ENCODE measurements at regions not wholly inside any gene's neighbourhood (a gene's known extent, or its start where the extent isn't known, plus 50 kb on each side); places are given as distances from the start of the nearest gene placed in this dataset.

DNA sequence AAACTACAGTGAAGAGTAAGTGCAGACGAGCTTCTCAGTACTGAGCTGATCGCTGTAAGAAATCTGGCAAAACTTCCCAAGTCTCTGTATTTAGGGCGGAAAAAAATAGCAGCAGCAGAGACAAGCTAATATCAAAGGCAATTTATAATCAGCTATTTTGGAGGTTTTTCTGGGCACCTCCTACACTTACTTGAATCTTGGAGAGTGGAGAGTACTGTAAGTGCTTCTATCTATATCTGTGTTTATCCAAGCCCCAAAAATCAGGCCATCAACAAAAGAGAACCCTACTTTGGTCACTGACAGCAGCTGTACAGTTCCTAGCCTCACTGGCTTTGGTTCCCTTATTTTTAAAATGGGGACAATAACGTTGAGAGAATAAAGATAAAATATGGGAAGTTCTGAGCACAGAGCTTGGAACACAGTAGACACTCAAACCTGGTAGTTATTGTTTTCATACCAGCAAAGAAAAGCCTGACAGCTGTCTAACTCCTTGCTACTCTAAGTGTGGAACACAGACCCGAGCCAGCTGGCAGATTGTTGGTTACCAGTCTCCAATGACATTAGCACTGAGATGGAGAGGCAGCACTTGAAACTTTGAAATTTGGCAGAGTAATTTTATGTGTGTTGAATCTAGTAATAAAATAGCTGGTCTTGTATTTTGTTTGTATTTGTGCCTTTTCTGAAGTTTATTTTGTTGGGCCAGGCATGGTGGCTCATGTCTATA is 96.0 kb upstream of the SLC28A3 start:
- H2BK12ac ChIP-seq (ENCODE audit: low read depth, low read length) = no peak overlapping the region
- no peak for FAIRE-seq
- POLR2A ChIA-PET (ENCODE audit: partially characterized antibody) = no interaction called here
- no peak overlapping the region for H3K23ac ChIP-seq (ENCODE audit: insufficient read length)
- no peaks in the 10 kb centered on the region for H3K9me3 ChIP-seq (ENCODE audit: insufficient read depth in 2 of 2, low read depth in 1 of 2, low read length in 1 of 2)
- H2BK15ac ChIP-seq (ENCODE audit: low read length) = no peak overlapping the region
- no peak overlapping the region for H3K18ac ChIP-seq (ENCODE audit: extremely low read depth, low read length)
- no peak overlapping the region for H4K8ac ChIP-seq (ENCODE audit: extremely low read depth, insufficient read depth, low read length)
- H3K9ac ChIP-seq (replicated peaks in 1 of 4; ENCODE audit: extremely low read depth in 1 of 4, low read depth in 3 of 4, low read length in 3 of 4) = no peak overlapping the region
- no peak overlapping the region for H2BK120ac ChIP-seq (replicated peaks; ENCODE audit: low read depth, low read length)
- H3K14ac ChIP-seq (ENCODE audit: insufficient read length) = no peak overlapping the region
- H4K91ac ChIP-seq (replicated peaks; ENCODE audit: insufficient read length, low read length) = no peak overlapping the region
- no peak for TF ChIP-seq CBX8 (IDR thresholded peaks at IDR 0.05; ENCODE audit: borderline replicate concordance, low read depth, low read length)
- TF ChIP-seq JUND (IDR thresholded peaks at IDR 0.05; ENCODE audit: low read length) = no peak
- no peak for TF ChIP-seq SRF (IDR thresholded peaks at IDR 0.05; ENCODE audit: low read depth, low read length)
- no peak for TF ChIP-seq TAF1 (IDR thresholded peaks at IDR 0.05; ENCODE audit: low read depth, low read length)
- TF ChIP-seq BRCA1 (IDR thresholded peaks at IDR 0.05; ENCODE audit: low read depth, low read length) = no peak
- no peak overlapping the region for H2BK20ac ChIP-seq (ENCODE audit: low read length)
- H4K20me1 ChIP-seq (replicated peaks in 1 of 2; ENCODE audit: control insufficient read depth in 1 of 2, insufficient read depth in 2 of 2, low read length in 2 of 2) = no peaks in the 10 kb centered on the region
- H3K23me2 ChIP-seq (ENCODE audit: low read depth, low read length) = no peaks in the 10 kb centered on the region
- H2AK5ac ChIP-seq (ENCODE audit: low read depth, low read length) = no peak overlapping the region
- H3K4ac ChIP-seq (replicated peaks; ENCODE audit: insufficient read length, low read depth, low read length) = no peak overlapping the region
- WGBS, 2 experiments (ENCODE audit: extremely low coverage in 1 of 2, insufficient coverage in 1 of 2, insufficient read length in 1 of 2, insufficient replicate concordance in 2 of 2, low coverage in 1 of 2, low lambda C conversion rate in 2 of 2, missing lambda C conversion rate in 1 of 2) = 96% methylated on average over 5 of the region's 5 CpGs; no CpG with 5 or more reads in 1 of the 2 experiments
- H4K5ac ChIP-seq (ENCODE audit: insufficient read length, low read depth, low read length) = no peak overlapping the region
- no peaks in the 10 kb centered on the region for H3K79me2 ChIP-seq (ENCODE audit: control insufficient read depth in 1 of 2, insufficient read depth in 2 of 2, low read length in 2 of 2)
- no peak overlapping the region for H3K27ac ChIP-seq (ENCODE audit: low read depth, low read length)
- H3K79me1 ChIP-seq (ENCODE audit: low read depth, low read length) = no peaks in the 10 kb centered on the region
- no peak overlapping the region for H3K4me3 ChIP-seq (ENCODE audit: extremely low read depth in 1 of 4, insufficient read depth in 2 of 4, low read depth in 3 of 4, low read length in 4 of 4)
- CTCF ChIA-PET (ENCODE audit: partially characterized antibody) = interaction anchor here (0.8 to 1.8 kb wide), 4 partner anchors 17 to 530 kb away, joined by 3 to 6 read pairs (median 4); no protein-coding TSS in a partner anchor
- H2AFZ ChIP-seq (ENCODE audit: low read length) = 0 out of 2 replicates have a peak overlapping the region, but pooled peaks have one; percentile 30
- no peaks in the 10 kb centered on the region for H3K27me3 ChIP-seq (replicated peaks in 1 of 4; ENCODE audit: control insufficient read depth in 3 of 4, extremely low read depth in 1 of 4, insufficient read depth in 3 of 4, low read length in 3 of 4)
- DNase-seq (ENCODE audit: low read depth in 1 of 2, low spot score in 2 of 2) = no peak
- H3K4me2 ChIP-seq (ENCODE audit: insufficient read depth in 1 of 2, low read depth in 2 of 2, low read length in 2 of 2) = no peak overlapping the region
- H2BK5ac ChIP-seq (ENCODE audit: low read depth, low read length) = no peak overlapping the region
- no peak overlapping the region for H3K56ac ChIP-seq (replicated peaks; ENCODE audit: insufficient read length, low read depth, low read length)
- H3K36me3 ChIP-seq (ENCODE audit: control insufficient read depth in 2 of 4, insufficient read depth in 4 of 4, low read length in 3 of 4) = no peaks in the 10 kb centered on the region
- no peaks in the 10 kb centered on the region for H3K4me1 ChIP-seq (replicated peaks in 1 of 4; ENCODE audit: control insufficient read depth in 3 of 4, insufficient read depth in 4 of 4, low read length in 3 of 4)

Data from H1 (cell line).